22Rv1 (cell line): ENCODE measurements at regions not wholly inside any gene's neighbourhood (a gene's known extent, or its start where the extent isn't known, plus 50 kb on each side); places are given as distances from the start of the nearest gene placed in this dataset.

Experiments used
- H3K27ac ChIP-seq: fragments of 450-650 bp; 2 replicates; pipeline ENCODE4 v1.5.1; 2017
- CTCF ChIP-seq: fragments of 450-650 bp; IDR thresholded peaks from 2 replicates; pipeline ENCODE4 v1.5.1; 2017; ENCODE audit warnings: mild to moderate bottlenecking
- ZFX ChIP-seq: fragments of 450-650 bp; IDR thresholded peaks from 2 replicates; pipeline ENCODE4 v1.6.1; 2017; ENCODE audit warnings: antibody characterized with exemption, borderline replicate concordance

DNA sequence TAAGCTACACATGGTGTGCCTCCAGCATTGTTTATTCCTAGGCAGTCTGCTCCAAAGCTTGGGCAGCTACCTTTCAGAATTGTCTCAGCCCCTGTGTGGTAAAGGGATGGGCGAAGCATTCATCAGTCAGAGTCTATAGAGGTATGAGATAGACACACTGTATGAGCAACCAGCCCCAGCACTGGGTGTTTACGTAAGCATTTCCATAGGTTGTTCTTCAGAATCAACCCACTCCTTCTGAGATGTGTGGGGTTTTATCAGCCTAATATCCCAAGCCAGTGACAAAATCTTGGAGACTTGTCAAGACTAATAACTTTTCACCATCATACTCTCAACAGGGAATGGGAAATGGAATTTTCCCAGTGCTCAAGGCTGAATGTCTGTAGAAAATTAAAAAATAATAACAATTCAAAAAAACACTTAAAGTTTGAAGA lies 98.2 kb downstream of the BTG1 start:
- TF ChIP-seq ZFX (no peak), CTCF (no peak)
- no peak overlapping the region for H3K27ac ChIP-seq

DNA sequence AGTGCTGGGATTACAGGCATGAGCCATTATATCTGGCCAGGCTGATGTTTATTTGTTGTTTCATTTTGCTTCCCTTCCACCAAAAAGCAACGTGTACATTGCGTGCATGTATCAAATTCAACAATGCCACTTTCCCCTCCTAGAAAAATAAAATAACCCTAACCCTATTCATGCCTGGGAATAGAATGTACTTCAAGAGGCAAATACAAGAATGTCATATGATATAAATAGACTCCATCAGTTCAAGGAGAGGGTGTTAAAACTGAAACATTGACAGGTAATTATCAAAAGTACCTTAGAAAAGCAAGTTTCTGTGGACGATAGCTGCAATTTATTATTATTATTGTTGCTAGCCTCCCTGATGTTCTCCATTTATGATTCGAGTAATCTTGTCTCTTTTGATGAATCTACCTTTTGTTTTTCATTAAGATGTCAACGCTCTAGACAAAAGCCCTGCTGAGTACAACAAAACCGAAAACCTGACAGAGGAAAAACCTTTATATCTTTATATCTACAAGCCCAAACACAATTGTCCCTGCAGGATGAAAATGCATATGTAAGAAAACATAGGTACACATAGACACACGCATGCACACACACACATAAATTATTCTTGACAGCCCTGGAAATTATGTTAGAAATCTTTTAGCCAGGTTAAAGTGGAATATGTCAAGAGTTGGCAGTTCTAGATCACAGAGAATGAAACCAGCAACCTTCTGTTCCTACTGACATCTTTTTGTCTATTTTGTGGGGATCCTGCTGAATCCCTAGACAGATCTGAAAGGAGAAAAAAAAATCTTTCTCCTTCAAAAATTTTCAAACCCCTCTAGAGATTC lies 98.9 kb downstream of the BTG1 start:
- no peak overlapping the region for H3K27ac ChIP-seq
- TF ChIP-seq CTCF = no peak
- no peak for TF ChIP-seq ZFX

- TF ChIP-seq CTCF = no peak
- no peak for TF ChIP-seq ZFX
- H3K27ac ChIP-seq = no peak overlapping the region
Observed at GRCh38 chr12:92045852-92046251, 99.8 kb downstream of the BTG1 start.

- H3K27ac ChIP-seq = no peak overlapping the region
Observed at GRCh38 chr12:92044435-92044834, 101.2 kb downstream of the BTG1 start.

GRCh38 chr12:92042791-92043531 lies 102.7 kb downstream of the BTG1 start:
- no peak overlapping the region for H3K27ac ChIP-seq
- TF ChIP-seq ZFX = no peak
- no peak for TF ChIP-seq CTCF

More at GRCh38 chr12:92044435-92044834, 101.2 kb downstream of the BTG1 start:
- no peak for TF ChIP-seq ZFX
- TF ChIP-seq CTCF = no peak

DNA sequence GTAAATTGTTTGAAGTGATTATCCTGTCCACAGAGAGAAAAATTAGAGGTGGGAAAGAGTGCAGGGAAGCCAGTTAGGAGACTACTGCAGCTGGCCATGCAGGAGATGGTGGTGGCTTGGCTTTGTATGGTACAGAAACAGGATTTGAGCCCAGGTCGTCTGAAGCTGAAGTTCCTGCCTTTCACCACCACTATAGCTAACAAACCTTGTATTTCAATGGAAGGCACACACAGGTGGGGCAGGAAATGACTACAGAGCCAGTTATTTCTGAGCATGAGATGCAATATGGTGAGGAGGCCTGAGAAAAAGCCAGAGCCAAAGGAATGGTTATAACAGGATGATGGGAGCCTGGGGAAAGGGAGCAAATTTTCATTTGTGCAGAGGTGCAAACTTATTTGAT lies 103.9 kb downstream of the BTG1 start:
- no peak overlapping the region for H3K27ac ChIP-seq
- TF ChIP-seq ZFX (no peak), CTCF (no peak)

DNA sequence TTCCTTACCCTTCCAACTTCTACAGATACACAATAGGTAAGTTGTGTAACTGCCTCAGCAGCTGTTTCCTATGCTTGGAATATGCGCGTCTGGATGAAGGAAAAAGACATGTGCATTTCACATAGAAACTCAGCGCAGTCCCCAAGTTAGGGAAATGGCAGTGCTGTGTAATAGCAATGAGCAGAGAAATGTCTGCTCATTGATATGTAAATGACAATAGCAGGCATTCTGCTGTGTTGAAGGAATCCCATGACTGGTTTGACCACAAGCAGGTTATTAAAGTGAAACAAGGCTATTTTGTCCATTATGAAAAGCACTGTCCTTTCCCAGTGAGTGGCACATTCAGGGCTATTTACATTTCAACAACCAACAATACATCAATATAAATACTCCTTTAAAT lies 106.6 kb downstream of the BTG1 start:
- H3K27ac ChIP-seq = no peak overlapping the region
- TF ChIP-seq ZFX (no peak), CTCF (no peak)
